Keratinocyte (primary cell): ENCODE measurements at regions not wholly inside any gene's neighbourhood (a gene's known extent, or its start where the extent isn't known, plus 50 kb on each side); places are given as distances from the start of the nearest gene placed in this dataset.
A peak's percentile ranks its signal among the peaks of the same experiment; 100 is the strongest.

ENCODE experiments used
- DNase-seq: peaks from one replicate; pipeline ENCODE4 v3.0.0-alpha.2; 2011; ENCODE audit warnings: low read depth, missing footprints, low spot score
- FAIRE-seq: peaks from 2 replicates; lab custom pipeline; 2011; peaks lifted over from hg19 to GRCh38; lab: Jason Lieb, UNC
- H2AFZ ChIP-seq: 2 replicates; pipeline ENCODE4 v1.6.0; 2012; ENCODE audit warnings: low read length, control low read depth, inconsistent platforms; ENCODE audit not compliant: control insufficient read depth
- H3K27ac ChIP-seq: 2 replicates; pipeline ENCODE4 v1.5.1; 2011; ENCODE audit warnings: low read length; ENCODE audit not compliant: control insufficient read depth, insufficient read depth
- H3K27me3 ChIP-seq: 3 replicates; pipeline ENCODE4 v1.6.0; 2011; ENCODE audit warnings: low read length; ENCODE audit not compliant: control insufficient read depth, insufficient read depth; ENCODE audit errors: extremely low read depth
- H3K36me3 ChIP-seq, 2 experiments: 2 replicates in 1 of 2; 3 replicates in 1 of 2; pipeline ENCODE4 v1.5.1; 2011; ENCODE audit warnings: low read length in 2 of 2, mild to moderate bottlenecking in 1 of 2; ENCODE audit not compliant: control insufficient read depth in 2 of 2, insufficient read depth in 2 of 2; ENCODE audit errors: extremely low read depth in 1 of 2
- H3K4me1 ChIP-seq: 3 replicates; pipeline ENCODE4 v1.5.1; 2011; ENCODE audit warnings: low read length; ENCODE audit not compliant: control insufficient read depth, insufficient read depth; ENCODE audit errors: extremely low read depth
- H3K4me2 ChIP-seq: 3 replicates; pipeline ENCODE4 v1.6.0; 2011; ENCODE audit warnings: low read depth, low read length; ENCODE audit not compliant: control insufficient read depth, insufficient read depth; ENCODE audit errors: extremely low read depth
- H3K4me3 ChIP-seq, 3 experiments: fragments of 200-600 bp in 1 of 3; sonication (generic) in 1 of 3; 2 replicates in 2 of 3; 3 replicates in 1 of 3; pipeline ENCODE4 v1.5.1; 2011 to 2016; ENCODE audit warnings: low read length in 3 of 3, mild to moderate bottlenecking in 3 of 3, control low read depth in 2 of 3, inconsistent platforms in 1 of 3, low read depth in 1 of 3, mixed read lengths in 1 of 3, mixed run types in 1 of 3, moderate library complexity in 1 of 3; ENCODE audit not compliant: control insufficient read depth in 2 of 3, insufficient read depth in 2 of 3; ENCODE audit errors: extremely low read depth in 1 of 3
- H3K79me2 ChIP-seq: 2 replicates; pipeline ENCODE4 v1.6.0; 2012; ENCODE audit warnings: low read length; ENCODE audit not compliant: control insufficient read depth, insufficient read depth
- H3K9ac ChIP-seq: 3 replicates; pipeline ENCODE4 v1.6.0; 2011; ENCODE audit warnings: low read length; ENCODE audit not compliant: control insufficient read depth, insufficient read depth; ENCODE audit errors: extremely low read depth
- H3K9me1 ChIP-seq: 3 replicates; pipeline ENCODE4 v1.6.0; 2011; ENCODE audit warnings: low read length; ENCODE audit not compliant: control insufficient read depth, insufficient read depth; ENCODE audit errors: extremely low read depth
- H3K9me3 ChIP-seq: 2 replicates; pipeline ENCODE4 v1.5.1; 2012; ENCODE audit warnings: low read depth, low read length; ENCODE audit not compliant: control insufficient read depth
- H4K20me1 ChIP-seq: 3 replicates; pipeline ENCODE4 v1.6.0; 2011; ENCODE audit warnings: low read length; ENCODE audit not compliant: control insufficient read depth, insufficient read depth; ENCODE audit errors: extremely low read depth
- EZH2 ChIP-seq: IDR thresholded peaks from one replicate; pipeline ENCODE4 v1.6.1; 2012; ENCODE audit warnings: inconsistent platforms, mild to moderate bottlenecking, low read length, moderate library complexity
- dilution Hi-C: fragments of 300-500 bp; cut with MboI; formaldehyde crosslinking; loops from one replicate; pipeline ENCODE4 v1.7.0; 2020; ENCODE audit warnings: low sequenced_read_pairs; ENCODE audit not compliant: extremely low pct_ligation_motif_present
- TF ChIP-seq, protein P1 (sequence below), 3 experiments: IDR thresholded peaks in 1 of 3; conservative IDR thresholded peaks in 1 of 3; optimal IDR thresholded peaks in 1 of 3; 2 replicates in 2 of 3; 3 replicates in 1 of 3; pipeline versions ENCODE3 to v1.5.1; 2011; ENCODE audit warnings: low read length in 3 of 3, mild to moderate bottlenecking in 3 of 3, moderate library complexity in 2 of 3, control low read depth in 1 of 3, inconsistent platforms in 1 of 3; ENCODE audit not compliant: insufficient read depth in 2 of 3; ENCODE audit errors: extremely low read depth in 1 of 3

GRCh38 chr7:84302949-84303348, 108.4 kb upstream of the SEMA3A start:
- peak overlapping the region in 2 of 3 experiments; percentile 13 to 34 for H3K4me3 ChIP-seq
- no peaks in the 10 kb centered on the region for H3K9me3 ChIP-seq
- no peak overlapping the region for H3K27ac ChIP-seq
- H3K79me2 ChIP-seq, result no peaks in the 10 kb centered on the region
- H3K36me3 ChIP-seq, result no peaks in the 10 kb centered on the region
- H3K4me2 ChIP-seq, result peak overlapping the region; percentile 7
- H2AFZ ChIP-seq, result peak overlapping the region; percentile 51
- dilution Hi-C loops, result no loop called here
- peaks cover 10% of the 10 kb centered on the region for H3K4me1 ChIP-seq
- no peaks in the 10 kb centered on the region for H3K9me1 ChIP-seq
- no peaks in the 10 kb centered on the region for H3K27me3 ChIP-seq
- DNase-seq (peak; percentile 25), FAIRE-seq (peak; percentile 93)
- TF ChIP-seq EZH2, result no peak
- TF ChIP-seq, protein P1, sequence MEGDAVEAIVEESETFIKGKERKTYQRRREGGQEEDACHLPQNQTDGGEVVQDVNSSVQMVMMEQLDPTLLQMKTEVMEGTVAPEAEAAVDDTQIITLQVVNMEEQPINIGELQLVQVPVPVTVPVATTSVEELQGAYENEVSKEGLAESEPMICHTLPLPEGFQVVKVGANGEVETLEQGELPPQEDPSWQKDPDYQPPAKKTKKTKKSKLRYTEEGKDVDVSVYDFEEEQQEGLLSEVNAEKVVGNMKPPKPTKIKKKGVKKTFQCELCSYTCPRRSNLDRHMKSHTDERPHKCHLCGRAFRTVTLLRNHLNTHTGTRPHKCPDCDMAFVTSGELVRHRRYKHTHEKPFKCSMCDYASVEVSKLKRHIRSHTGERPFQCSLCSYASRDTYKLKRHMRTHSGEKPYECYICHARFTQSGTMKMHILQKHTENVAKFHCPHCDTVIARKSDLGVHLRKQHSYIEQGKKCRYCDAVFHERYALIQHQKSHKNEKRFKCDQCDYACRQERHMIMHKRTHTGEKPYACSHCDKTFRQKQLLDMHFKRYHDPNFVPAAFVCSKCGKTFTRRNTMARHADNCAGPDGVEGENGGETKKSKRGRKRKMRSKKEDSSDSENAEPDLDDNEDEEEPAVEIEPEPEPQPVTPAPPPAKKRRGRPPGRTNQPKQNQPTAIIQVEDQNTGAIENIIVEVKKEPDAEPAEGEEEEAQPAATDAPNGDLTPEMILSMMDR (optimal IDR thresholded peaks at IDR 0.05 in 1 of 3, IDR thresholded peaks at IDR 0.05 in 1 of 3, conservative IDR thresholded peaks at IDR 0.05 in 1 of 3; ENCODE audit: extremely low read depth in 1 of 3, insufficient read depth in 2 of 3, low read length in 3 of 3), result no peak
- H3K9ac ChIP-seq, result no peak overlapping the region
- H4K20me1 ChIP-seq, result no peaks in the 10 kb centered on the region

- H3K79me2 ChIP-seq, result no peaks in the 10 kb centered on the region
- H3K36me3 ChIP-seq, result no peaks in the 10 kb centered on the region
- H3K9me1 ChIP-seq, result no peaks in the 10 kb centered on the region
- H3K4me2 ChIP-seq, result no peak overlapping the region
- no peak overlapping the region for H3K9ac ChIP-seq
- H4K20me1 ChIP-seq, result no peaks in the 10 kb centered on the region
- no peak for TF ChIP-seq EZH2
- TF ChIP-seq, protein P1 (optimal IDR thresholded peaks at IDR 0.05 in 1 of 3, IDR thresholded peaks at IDR 0.05 in 1 of 3, conservative IDR thresholded peaks at IDR 0.05 in 1 of 3; ENCODE audit: extremely low read depth in 1 of 3, insufficient read depth in 2 of 3, low read length in 3 of 3), result no peak
- H3K4me3 ChIP-seq, result no peak overlapping the region
- H3K27me3 ChIP-seq, result no peaks in the 10 kb centered on the region
- H3K9me3 ChIP-seq, result no peaks in the 10 kb centered on the region
- no peak for FAIRE-seq
- H3K27ac ChIP-seq, result no peak overlapping the region
- no peak for DNase-seq
- H2AFZ ChIP-seq, result no peak overlapping the region
- peaks cover 4% of the 10 kb centered on the region for H3K4me1 ChIP-seq
- dilution Hi-C loops, result no loop called here
Observed at GRCh38 chr7:84297616-84298015, 103.0 kb upstream of the SEMA3A start.
